HG02571 (cell line): ENCODE measurements at regions not wholly inside any gene's neighbourhood (a gene's known extent, or its start where the extent isn't known, plus 50 kb on each side); places are given as distances from the start of the nearest gene placed in this dataset.

Experiments
- ATAC-seq: cut with Tn5 transposase; IDR thresholded peaks from one replicate; pipeline ENCODE4 v1.9.1; 2021; ENCODE audit warnings: mild to moderate bottlenecking, moderate library complexity; ENCODE audit not compliant: unreplicated experiment

DNA sequence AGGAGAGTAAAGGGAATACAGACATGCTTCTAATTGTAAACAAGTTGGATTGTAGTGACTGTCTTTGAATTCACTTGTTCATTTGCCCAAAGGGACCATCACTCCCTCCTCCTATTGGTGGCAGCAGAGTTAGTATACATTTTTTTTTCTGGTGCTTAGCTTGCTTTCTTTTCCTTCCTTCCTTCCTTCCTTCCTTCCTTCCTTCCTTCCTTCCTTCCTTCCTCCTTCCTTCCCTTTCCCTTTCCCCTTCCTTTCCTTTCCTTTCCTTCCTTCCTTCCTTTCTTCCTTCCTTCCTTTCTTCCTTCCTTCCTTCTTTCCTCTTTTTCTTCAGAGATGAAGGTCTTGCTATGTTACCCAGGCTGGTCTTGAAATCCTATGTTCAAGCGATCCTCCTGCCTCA, 94.8 kb upstream of the ATP6AP2 start:
- ATAC-seq: no peak

GRCh38 chrX:40485102-40485826, 95.5 kb upstream of the ATP6AP2 start:
- ATAC-seq: no peak

- no peak for ATAC-seq
Observed at GRCh38 chrX:40484408-40485091, 96.2 kb upstream of the ATP6AP2 start.

DNA sequence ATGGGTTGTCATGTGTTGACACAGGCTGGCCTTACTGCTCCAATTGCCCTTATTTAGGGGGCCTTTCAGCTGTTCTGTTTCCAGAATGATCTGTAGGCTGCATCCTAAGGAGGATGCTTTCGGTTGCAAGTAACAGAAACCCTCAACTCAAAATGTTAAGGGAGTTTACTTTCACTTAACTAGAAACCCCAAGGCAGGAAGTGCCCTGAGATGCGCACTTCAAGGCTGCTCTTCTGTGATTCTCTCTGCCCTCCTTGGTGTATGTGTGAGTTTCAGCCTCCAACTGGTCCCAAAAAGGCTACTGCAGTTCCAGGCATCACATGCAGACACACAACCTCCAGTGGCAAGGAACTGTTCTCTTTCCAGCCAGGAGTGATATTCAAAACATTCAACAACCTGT, 97.3 kb upstream of the ATP6AP2 start:
- no peak for ATAC-seq

GRCh38 chrX:40479777-40480318, 100.9 kb upstream of the ATP6AP2 start:
- ATAC-seq: no peak

DNA sequence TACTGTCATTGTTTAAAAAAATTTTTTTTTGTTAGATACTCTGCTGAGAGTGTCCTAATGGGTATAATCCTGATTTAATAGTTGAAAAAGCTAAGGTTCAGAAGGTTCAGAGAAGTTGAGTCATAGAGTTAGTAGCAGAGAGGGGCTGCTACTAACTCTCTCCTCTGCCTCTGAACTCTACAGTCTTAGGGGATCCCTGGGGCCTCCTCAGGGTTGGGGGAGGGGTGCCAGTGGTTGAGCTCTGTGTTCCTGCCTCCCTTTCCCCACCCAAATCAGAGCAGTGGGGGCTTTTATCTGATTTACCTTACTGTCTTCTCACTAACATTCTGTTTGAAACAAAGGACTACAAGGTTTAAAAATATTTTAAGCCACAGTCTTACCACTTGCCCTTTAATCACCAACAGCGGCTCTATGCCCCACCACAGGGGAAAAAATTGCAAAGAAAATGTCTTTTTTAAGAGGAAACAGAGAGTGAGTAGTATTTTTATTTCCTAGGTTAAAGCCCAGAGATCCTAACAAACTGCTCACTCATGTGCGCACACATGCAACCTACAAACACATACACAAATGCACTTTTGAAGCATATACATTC, 102.2 kb upstream of the ATP6AP2 start:
- ATAC-seq: no peak

DNA sequence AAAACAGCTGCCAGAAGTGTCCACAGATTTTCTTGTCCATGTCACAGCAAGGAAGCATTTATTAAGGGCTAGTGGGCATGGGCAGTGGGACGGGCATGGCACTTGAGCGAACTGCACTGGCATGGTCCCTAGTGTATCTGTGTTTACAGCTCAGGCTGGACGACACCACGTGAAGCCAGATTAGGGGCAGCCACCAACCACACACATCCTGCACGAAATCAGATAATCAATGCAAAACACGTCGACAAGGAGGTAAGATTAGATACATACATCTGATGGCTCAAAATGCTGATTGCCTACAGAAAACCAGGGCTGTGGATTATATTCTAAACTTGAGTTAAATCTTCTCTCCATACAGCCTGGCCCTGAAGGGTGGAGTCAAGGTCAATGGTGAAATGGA, 103.8 kb upstream of the ATP6AP2 start:
- no peak for ATAC-seq

DNA sequence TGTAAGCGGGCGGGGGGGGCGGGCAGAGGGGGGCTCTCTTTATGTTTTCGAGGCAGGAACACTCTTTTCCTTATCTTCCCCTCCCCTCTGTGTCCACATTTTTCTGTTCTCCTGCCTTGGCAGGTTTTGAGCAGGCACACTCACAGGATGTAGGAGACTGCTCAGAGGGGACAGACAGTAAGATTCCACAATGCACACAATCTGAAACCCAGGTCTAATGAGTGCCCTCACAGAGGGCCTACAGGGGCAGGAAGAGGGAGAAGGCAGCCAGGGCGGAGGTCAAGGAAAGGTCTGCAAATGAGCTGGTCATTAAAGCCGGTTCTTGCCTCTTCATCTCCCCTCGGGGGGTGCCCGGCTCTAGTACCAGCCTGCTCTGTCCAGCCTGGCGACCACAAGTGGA, 106.1 kb upstream of the ATP6AP2 start:
- no peak for ATAC-seq

- ATAC-seq: no peak
Observed at GRCh38 chrX:40474205-40474626, 106.6 kb upstream of the ATP6AP2 start.

- ATAC-seq: no peak
Observed at GRCh38 chrX:40473460-40474204, 107.1 kb upstream of the ATP6AP2 start.

DNA sequence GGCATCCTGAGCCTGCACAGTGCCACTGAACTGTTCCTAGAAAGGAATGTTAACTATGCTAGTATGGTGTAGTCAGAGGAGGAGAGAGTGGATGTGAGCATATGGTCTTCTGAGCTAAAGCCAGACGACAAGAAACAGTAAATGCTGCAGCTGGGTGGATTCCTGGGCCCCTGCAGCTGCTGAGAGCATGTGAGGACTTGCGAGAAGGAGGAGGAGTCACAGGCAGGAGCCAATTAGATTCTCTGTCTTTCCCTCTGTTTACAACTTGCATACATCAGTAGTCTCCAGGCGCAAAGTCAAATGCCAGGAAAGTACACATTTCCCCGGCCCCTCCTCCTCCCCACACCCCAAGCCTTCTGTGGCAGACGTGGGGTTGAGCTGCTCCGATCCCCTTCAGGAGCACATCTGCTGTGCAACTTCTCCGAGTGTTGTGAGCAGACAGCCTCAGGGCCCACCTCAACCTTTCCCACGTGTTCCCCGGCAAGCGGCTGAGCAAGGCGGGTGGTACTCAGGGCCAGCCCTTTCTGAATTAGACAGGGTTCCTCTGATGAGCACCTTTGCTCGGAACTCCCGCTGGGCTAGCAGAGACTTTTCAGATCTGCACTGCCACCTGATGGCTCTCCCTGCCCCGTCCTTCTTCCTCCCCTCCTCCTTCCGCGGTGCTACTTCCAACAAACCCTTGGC, 108.7 kb upstream of the ATP6AP2 start:
- peak; percentile 67 for ATAC-seq

DNA sequence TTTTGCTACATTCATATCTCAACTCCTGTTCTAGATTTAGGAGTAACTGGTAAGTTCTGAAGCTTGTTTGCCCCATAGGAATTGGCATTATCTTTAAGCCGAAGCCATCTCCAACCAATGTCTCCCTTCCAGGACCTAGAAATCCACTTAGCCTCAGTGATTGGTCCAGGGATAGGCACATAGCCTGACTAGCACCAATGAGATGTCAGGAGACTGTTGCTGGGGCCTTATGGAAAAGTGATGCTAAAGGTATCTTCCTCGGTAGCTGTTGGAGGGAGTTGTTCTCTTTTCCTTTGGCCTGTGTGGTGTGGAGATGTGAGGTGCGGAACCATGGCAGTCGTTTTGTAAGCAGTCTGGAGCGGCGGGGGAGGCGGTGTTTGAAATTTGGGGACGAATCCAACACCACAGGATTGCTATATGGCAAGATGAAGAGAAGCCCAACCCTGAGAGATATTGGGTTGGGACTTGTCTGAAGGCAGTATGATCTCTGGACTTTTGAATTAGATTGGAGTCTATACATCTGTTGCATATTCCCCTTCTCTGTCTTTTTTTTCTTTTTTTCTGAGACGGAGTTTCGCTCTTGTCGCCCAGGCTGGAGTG, 109.8 kb upstream of the ATP6AP2 start:
- no peak for ATAC-seq

DNA sequence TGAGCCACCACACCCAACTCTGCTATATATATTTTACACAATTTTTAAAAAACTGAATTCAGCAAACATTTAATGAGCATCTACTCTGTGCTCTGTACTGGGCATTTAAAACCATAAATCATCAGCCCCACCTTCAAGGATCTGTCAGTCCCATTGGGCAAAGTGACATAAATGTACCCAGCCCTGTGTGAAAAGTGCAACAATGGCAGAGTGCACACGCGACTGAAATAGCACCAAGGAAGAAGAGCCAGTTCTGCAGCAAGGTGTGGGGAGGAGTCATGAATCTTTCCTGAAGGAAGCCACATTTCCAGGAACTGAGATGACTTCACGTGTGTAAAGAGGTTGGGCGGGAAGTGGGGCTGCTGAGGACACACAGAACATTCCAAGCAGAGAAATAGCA, 111.5 kb upstream of the ATP6AP2 start:
- no peak for ATAC-seq

- no peak for ATAC-seq
Observed at GRCh38 chrX:40468033-40468846, 112.5 kb upstream of the ATP6AP2 start.

DNA sequence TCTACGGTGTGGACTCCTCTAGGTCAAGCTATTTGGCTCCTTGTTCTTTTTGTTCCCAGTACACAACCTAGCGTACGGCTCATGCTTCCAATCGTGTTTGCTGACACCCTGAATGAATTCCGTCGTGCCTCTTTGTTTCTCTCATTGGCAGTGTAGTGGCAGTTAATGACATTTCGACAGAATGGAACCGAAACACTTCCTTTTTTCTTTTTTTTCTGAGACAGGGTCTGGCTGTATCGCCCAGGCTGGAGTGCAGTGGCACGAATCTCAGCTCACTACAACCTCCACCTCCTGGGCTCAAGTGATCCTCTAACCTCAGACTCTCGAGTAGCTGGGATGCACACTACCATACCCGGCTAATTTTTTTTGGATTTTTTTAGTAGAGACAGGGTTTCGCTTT, 113.3 kb upstream of the ATP6AP2 start:
- ATAC-seq: no peak

DNA sequence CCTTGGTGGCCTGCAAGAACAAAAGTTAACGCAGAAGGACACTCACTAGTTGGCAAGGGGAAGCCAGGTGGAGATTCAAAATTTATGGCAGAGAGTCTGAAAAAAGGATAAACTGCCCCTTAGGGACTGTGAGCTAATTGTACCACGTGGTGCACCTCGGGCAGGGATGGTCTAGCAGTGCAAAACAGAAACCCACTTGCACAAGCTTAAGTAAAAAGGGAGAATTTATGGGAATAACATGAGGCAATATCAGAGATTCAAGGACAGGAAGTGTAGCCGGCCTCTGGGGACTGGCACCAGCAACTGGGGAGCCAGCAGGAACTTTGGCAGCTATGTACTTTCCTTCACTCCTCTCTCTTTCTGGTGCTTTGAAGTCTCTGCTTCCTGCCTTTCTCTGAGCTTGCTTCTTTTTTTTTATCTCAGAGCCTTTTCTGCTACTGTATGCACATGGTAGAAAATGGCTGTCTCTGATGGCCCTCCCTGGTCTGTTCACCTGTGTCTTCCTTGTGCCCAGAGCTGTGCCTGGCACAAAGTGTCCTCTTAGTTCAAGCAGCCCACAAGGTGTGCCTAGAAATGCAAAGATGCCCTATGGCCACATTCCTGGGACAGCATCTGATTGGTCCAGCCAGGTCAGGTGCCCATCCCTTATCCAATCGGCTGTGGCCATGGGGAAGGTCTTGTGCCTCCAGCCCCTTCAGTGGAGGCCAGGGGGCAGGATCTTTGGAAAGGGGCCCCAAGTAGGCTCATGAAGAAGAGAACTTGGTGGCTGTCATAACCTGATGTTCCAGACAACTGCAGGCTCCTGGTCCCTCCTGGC, 114.8 kb upstream of the ATP6AP2 start:
- ATAC-seq: no peak

GRCh38 chrX:40462795-40463194, 118.0 kb upstream of the ATP6AP2 start:
- ATAC-seq: no peak

DNA sequence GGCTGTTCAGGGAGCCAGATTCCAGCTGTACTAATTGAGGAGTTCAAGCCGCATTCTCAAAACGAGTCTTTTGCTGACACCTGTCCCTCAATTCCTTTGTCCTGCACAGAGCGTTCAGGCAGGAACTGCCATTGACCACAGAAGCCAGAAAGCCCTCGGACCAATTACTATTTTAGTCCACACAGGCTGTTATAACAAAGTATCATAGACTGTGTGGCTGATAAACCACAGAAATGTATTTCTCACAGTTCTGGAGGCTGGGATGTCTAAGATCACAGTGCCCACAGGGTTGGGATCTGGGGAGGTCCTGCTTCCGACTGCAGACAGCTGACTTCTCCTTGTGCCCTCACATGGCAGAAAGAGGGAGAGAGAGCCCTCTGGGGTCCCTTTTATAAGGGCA, 119.8 kb upstream of the ATP6AP2 start:
- ATAC-seq: no peak
